MM.1S (cell line): ENCODE measurements at regions not wholly inside any gene's neighbourhood (a gene's known extent, or its start where the extent isn't known, plus 50 kb on each side); places are given as distances from the start of the nearest gene placed in this dataset.

Source experiments
- EZH2 ChIP-seq: fragments of 300-600 bp; sonication (generic); optimal IDR thresholded peaks from 2 replicates; pipeline ENCODE3; 2017; ENCODE audit warnings: low read depth, mild to moderate bottlenecking, antibody characterized with exemption, low read length, mixed read lengths
- EZH2phosphoT487 ChIP-seq: fragments of 300-600 bp; sonication (generic); IDR thresholded peaks from 2 replicates; pipeline ENCODE4 v1.6.1; 2018; ENCODE audit warnings: antibody characterized with exemption, low read length
- TF ChIP-seq, protein P1 (sequence below): fragments of 300-600 bp; sonication (generic); IDR thresholded peaks from 2 replicates; pipeline ENCODE4 v1.5.1; 2016; ENCODE audit warnings: antibody characterized with exemption, low read length, mixed read lengths

DNA sequence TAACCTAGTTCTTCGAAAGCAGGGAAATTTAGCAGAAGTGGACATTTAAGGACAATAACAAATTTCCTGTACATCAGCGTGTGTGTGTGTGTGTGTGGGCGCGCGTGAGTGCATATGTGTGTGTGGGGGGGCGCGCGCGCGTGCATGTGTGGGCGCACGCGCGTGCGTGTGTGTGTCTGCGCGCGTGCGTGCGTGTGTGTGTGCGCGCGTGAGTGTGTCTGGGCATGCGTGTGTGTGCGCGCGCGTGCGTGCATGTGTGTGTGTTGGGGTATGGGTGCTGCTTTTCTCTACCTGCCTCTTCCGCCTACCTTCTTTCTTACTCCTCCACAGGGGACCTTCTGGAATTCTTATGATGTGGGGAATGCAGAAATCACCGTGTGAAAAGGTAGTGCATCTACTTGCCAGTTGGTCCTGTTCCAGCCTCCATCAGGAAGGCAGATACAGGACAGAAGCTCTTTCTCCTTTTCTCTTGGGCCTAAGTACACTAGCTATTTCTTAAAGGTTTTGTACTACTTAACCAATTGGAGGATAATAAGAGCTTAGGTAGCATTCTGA lies 165.4 kb upstream of the KCNK2 start:
- TF ChIP-seq, protein P1, sequence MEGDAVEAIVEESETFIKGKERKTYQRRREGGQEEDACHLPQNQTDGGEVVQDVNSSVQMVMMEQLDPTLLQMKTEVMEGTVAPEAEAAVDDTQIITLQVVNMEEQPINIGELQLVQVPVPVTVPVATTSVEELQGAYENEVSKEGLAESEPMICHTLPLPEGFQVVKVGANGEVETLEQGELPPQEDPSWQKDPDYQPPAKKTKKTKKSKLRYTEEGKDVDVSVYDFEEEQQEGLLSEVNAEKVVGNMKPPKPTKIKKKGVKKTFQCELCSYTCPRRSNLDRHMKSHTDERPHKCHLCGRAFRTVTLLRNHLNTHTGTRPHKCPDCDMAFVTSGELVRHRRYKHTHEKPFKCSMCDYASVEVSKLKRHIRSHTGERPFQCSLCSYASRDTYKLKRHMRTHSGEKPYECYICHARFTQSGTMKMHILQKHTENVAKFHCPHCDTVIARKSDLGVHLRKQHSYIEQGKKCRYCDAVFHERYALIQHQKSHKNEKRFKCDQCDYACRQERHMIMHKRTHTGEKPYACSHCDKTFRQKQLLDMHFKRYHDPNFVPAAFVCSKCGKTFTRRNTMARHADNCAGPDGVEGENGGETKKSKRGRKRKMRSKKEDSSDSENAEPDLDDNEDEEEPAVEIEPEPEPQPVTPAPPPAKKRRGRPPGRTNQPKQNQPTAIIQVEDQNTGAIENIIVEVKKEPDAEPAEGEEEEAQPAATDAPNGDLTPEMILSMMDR = no peak
- TF ChIP-seq EZH2 (no peak), EZH2phosphoT487 (no peak)
